Neuronal stem cell (in vitro differentiated cells): ENCODE measurements at regions not wholly inside any gene's neighbourhood (a gene's known extent, or its start where the extent isn't known, plus 50 kb on each side); places are given as distances from the start of the nearest gene placed in this dataset.

Experiments used
- DNase-seq: peaks from one replicate; pipeline ENCODE4 v3.0.0-alpha.2; 2013; ENCODE audit warnings: low spot score
- H2AFZ ChIP-seq: one replicate; pipeline ENCODE4 v1.6.1; 2013; ENCODE audit warnings: mild to moderate bottlenecking, low read length, inconsistent platforms
- H2AK5ac ChIP-seq: 2 replicates; pipeline ENCODE4 v1.6.1; 2013; ENCODE audit warnings: low read depth, mild to moderate bottlenecking, inconsistent platforms, low read length, moderate library complexity, mixed read lengths
- H2BK120ac ChIP-seq: 2 replicates; pipeline ENCODE4 v1.6.1; 2013; ENCODE audit warnings: low read depth, mild to moderate bottlenecking, inconsistent platforms, low read length, moderate library complexity, mixed read lengths
- H2BK12ac ChIP-seq: one replicate; pipeline ENCODE4 v1.6.1; 2013; ENCODE audit warnings: low read length, inconsistent platforms
- H2BK15ac ChIP-seq: 2 replicates; pipeline ENCODE4 v1.6.1; 2013; ENCODE audit warnings: mild to moderate bottlenecking, low read length, inconsistent platforms, mixed read lengths
- H2BK5ac ChIP-seq: one replicate; pipeline ENCODE4 v1.6.1; 2013; ENCODE audit warnings: inconsistent platforms, mild to moderate bottlenecking, low read length, moderate library complexity
- H3K14ac ChIP-seq: one replicate; pipeline ENCODE4 v1.6.1; 2013; ENCODE audit warnings: low read length, inconsistent platforms
- H3K18ac ChIP-seq: 2 replicates; pipeline ENCODE4 v1.6.1; 2013; ENCODE audit warnings: low read length, inconsistent platforms
- H3K23ac ChIP-seq: 2 replicates; pipeline ENCODE4 v1.6.1; 2013; ENCODE audit warnings: low read depth, mild to moderate bottlenecking, mixed read lengths, low read length, inconsistent platforms; ENCODE audit not compliant: poor library complexity
- H3K27ac ChIP-seq: replicated peaks from 3 replicates; pipeline ENCODE4 v1.5.1; 2013; ENCODE audit warnings: low read length, inconsistent platforms
- H3K27me3 ChIP-seq, 3 experiments: 2 replicates each; pipeline ENCODE4 v1.6.1; 2013; ENCODE audit warnings: low read length in 3 of 3, mild to moderate bottlenecking in 2 of 3, inconsistent platforms in 1 of 3, low read depth in 1 of 3, mixed read lengths in 1 of 3, moderate library complexity in 1 of 3; ENCODE audit not compliant: control insufficient read depth in 3 of 3, insufficient read depth in 3 of 3
- H3K36me3 ChIP-seq, 2 donors: replicated peaks in 1 of 2; 2 replicates each; pipeline ENCODE4 v1.6.1; 2013; ENCODE audit warnings: low read length in 2 of 2; ENCODE audit not compliant: control insufficient read depth in 2 of 2, insufficient read depth in 2 of 2
- H3K4ac ChIP-seq: 2 replicates; pipeline ENCODE4 v1.6.1; 2013; ENCODE audit warnings: inconsistent platforms, mild to moderate bottlenecking, low read length, moderate library complexity
- H3K4me1 ChIP-seq, 2 donors: 1 replicate in 1 of 2; 2 replicates in 1 of 2; pipeline ENCODE4 v1.6.1; 2013; ENCODE audit warnings: low read length in 2 of 2, low read depth in 1 of 2; ENCODE audit not compliant: control insufficient read depth in 2 of 2, insufficient read depth in 1 of 2
- H3K4me2 ChIP-seq: one replicate; pipeline ENCODE4 v1.6.1; 2013; ENCODE audit warnings: mild to moderate bottlenecking, low read length, inconsistent platforms; ENCODE audit not compliant: insufficient read depth, poor library complexity, severe bottlenecking
- H3K4me3 ChIP-seq, 2 donors: 2 replicates each; pipeline ENCODE4 v1.5.1; 2013; ENCODE audit warnings: low read length in 2 of 2, mild to moderate bottlenecking in 2 of 2, inconsistent platforms in 1 of 2, moderate library complexity in 1 of 2
- H3K79me1 ChIP-seq: one replicate; pipeline ENCODE4 v1.6.1; 2013; ENCODE audit warnings: low read depth, mild to moderate bottlenecking, inconsistent platforms, low read length, moderate library complexity
- H3K9ac ChIP-seq: one replicate; pipeline ENCODE4 v1.6.1; 2013; ENCODE audit warnings: mild to moderate bottlenecking, low read depth, low read length, inconsistent platforms; ENCODE audit not compliant: poor library complexity
- H3K9me3 ChIP-seq, 2 donors: replicated peaks in 1 of 2; 2 replicates each; pipeline versions ENCODE3 to v1.6.1; 2013; ENCODE audit warnings: low read length in 2 of 2, mild to moderate bottlenecking in 2 of 2, inconsistent platforms in 1 of 2, low read depth in 1 of 2, mixed read lengths in 1 of 2, moderate library complexity in 1 of 2; ENCODE audit not compliant: control insufficient read depth in 2 of 2, insufficient read depth in 1 of 2
- H4K8ac ChIP-seq: one replicate; pipeline ENCODE4 v1.6.1; 2013; ENCODE audit warnings: low read depth, mild to moderate bottlenecking, inconsistent platforms, low read length, moderate library complexity
- H4K91ac ChIP-seq: one replicate; pipeline ENCODE4 v1.6.1; 2013; ENCODE audit warnings: low read length, low read depth, mild to moderate bottlenecking, inconsistent platforms; ENCODE audit not compliant: poor library complexity
- WGBS, 2 donors: extraction: QIAGEN DNeasy Blood & Tissue Kit; methylation state at CpG; one replicate each; pipeline ENCODE4 v1.1.7; 2013; ENCODE audit warnings: missing lambda C conversion rate in 2 of 2, mixed read lengths in 1 of 2; ENCODE audit not compliant: insufficient read length in 2 of 2, insufficient replicate concordance in 1 of 2; ENCODE audit errors: extremely low coverage in 2 of 2; 5-methylcytosine and 5-hydroxymethylcytosine counted together

GRCh38 chr11:96781082-96781481 lies 391.3 kb downstream of the JRKL start:
- Histone ChIP-seq H3K18ac (no peak overlapping the region), H3K36me3 (no peaks in the 10 kb centered on the region), H3K27ac (no peak overlapping the region), H2BK12ac (no peak overlapping the region), H2BK15ac (no peak overlapping the region), H3K9me3 (no peaks in the 10 kb centered on the region), H4K91ac (no peak overlapping the region), H3K4ac (no peak overlapping the region), H2AK5ac (no peak overlapping the region), H3K9ac (no peak overlapping the region), H2BK5ac (no peak overlapping the region), H2BK120ac (no peak overlapping the region), H3K4me2 (no peak overlapping the region), H3K14ac (no peak overlapping the region), H2AFZ (no peak overlapping the region), H3K23ac (no peak overlapping the region), H3K27me3 (no peaks in the 10 kb centered on the region), H3K4me3 (no peak overlapping the region), H4K8ac (no peak overlapping the region), H3K79me1 (no peaks in the 10 kb centered on the region), H3K4me1 (no peaks in the 10 kb centered on the region)
- DNase-seq: no peak
- WGBS, 2 donors: no CpG with 5 or more reads among the region's 1 CpG

- Histone ChIP-seq H2AFZ (no peak overlapping the region), H3K9me3 (no peaks in the 10 kb centered on the region), H3K9ac (no peak overlapping the region), H3K14ac (no peak overlapping the region), H2BK120ac (no peak overlapping the region), H3K79me1 (no peaks in the 10 kb centered on the region), H3K23ac (no peak overlapping the region), H2AK5ac (no peak overlapping the region), H2BK15ac (no peak overlapping the region), H3K4me3 (no peak overlapping the region), H3K27ac (no peak overlapping the region), H4K8ac (no peak overlapping the region), H2BK5ac (no peak overlapping the region), H3K4me2 (no peak overlapping the region), H3K18ac (no peak overlapping the region), H3K4me1 (peaks cover 0 to 2% of the 10 kb centered on the region in 2 donors), H2BK12ac (no peak overlapping the region), H3K27me3 (no peaks in the 10 kb centered on the region), H3K4ac (no peak overlapping the region), H3K36me3 (no peaks in the 10 kb centered on the region), H4K91ac (no peak overlapping the region)
- DNase-seq: no peak
- no CpG with 5 or more reads among the region's 2 CpGs for WGBS, 2 donors
These were observed 392.8 kb downstream of the JRKL start for GRCh38 chr11:96782632-96783031.

GRCh38 chr11:96783311-96783710 lies 393.5 kb downstream of the JRKL start:
- Histone ChIP-seq H3K4ac (no peak overlapping the region), H3K4me2 (no peak overlapping the region), H4K8ac (no peak overlapping the region), H3K4me1 (peaks cover 0 to 2% of the 10 kb centered on the region in 2 donors), H2BK15ac (no peak overlapping the region), H3K27me3 (no peaks in the 10 kb centered on the region), H2AFZ (no peak overlapping the region), H3K4me3 (no peak overlapping the region), H4K91ac (no peak overlapping the region), H2AK5ac (no peak overlapping the region), H2BK5ac (no peak overlapping the region), H3K27ac (no peak overlapping the region), H2BK120ac (no peak overlapping the region), H3K18ac (no peak overlapping the region), H3K14ac (no peak overlapping the region), H2BK12ac (no peak overlapping the region), H3K36me3 (no peaks in the 10 kb centered on the region), H3K79me1 (no peaks in the 10 kb centered on the region), H3K9ac (no peak overlapping the region), H3K9me3 (no peaks in the 10 kb centered on the region), H3K23ac (no peak overlapping the region)
- DNase-seq: no peak
- WGBS, 2 donors: no CpG with 5 or more reads among the region's 3 CpGs

- DNase-seq: no peak
- Histone ChIP-seq H3K4ac (no peak overlapping the region), H3K14ac (no peak overlapping the region), H3K9ac (no peak overlapping the region), H3K18ac (no peak overlapping the region), H3K27me3 (no peaks in the 10 kb centered on the region), H2AK5ac (no peak overlapping the region), H3K4me1 (peaks cover 0 to 2% of the 10 kb centered on the region in 2 donors), H2BK12ac (no peak overlapping the region), H4K91ac (no peak overlapping the region), H3K9me3 (no peaks in the 10 kb centered on the region), H2BK5ac (no peak overlapping the region), H2BK120ac (no peak overlapping the region), H4K8ac (no peak overlapping the region), H3K79me1 (no peaks in the 10 kb centered on the region), H3K36me3 (no peaks in the 10 kb centered on the region), H3K23ac (no peak overlapping the region), H2AFZ (no peak overlapping the region), H3K4me3 (no peak overlapping the region), H2BK15ac (no peak overlapping the region), H3K27ac (no peak overlapping the region), H3K4me2 (no peak overlapping the region)
- no CpG with 5 or more reads among the region's 4 CpGs for WGBS, 2 donors
These were observed 395.3 kb downstream of the JRKL start for GRCh38 chr11:96785073-96785472.
